Left ventricle myocardium inferior (tissue), 1 donor: ENCODE measurements at regions not wholly inside any gene's neighbourhood (a gene's known extent, or its start where the extent isn't known, plus 50 kb on each side); places are given as distances from the start of the nearest gene placed in this dataset.

ENCODE experiments used
- DNase-seq: peaks from one replicate; pipeline ENCODE4 v3.0.0-alpha.2; 2020
- H3K27ac ChIP-seq: fragments of 200-600 bp; replicated peaks from 2 replicates; pipeline ENCODE4 v1.8.0; 2021
- H3K27me3 ChIP-seq: fragments of 200-600 bp; 2 replicates; pipeline ENCODE4 v1.8.0; 2021; ENCODE audit warnings: low read depth
- H3K36me3 ChIP-seq: fragments of 200-600 bp; 2 replicates; pipeline ENCODE4 v1.8.0; 2021
- H3K4me1 ChIP-seq: fragments of 200-600 bp; 2 replicates; pipeline ENCODE4 v1.8.0; 2021
- H3K4me3 ChIP-seq: fragments of 200-600 bp; 2 replicates; pipeline ENCODE4 v1.8.0; 2021; ENCODE audit warnings: mild to moderate bottlenecking, moderate library complexity
- H3K9me3 ChIP-seq: fragments of 200-600 bp; replicated peaks from 2 replicates; pipeline ENCODE4 v1.8.0; 2021
- CTCF ChIP-seq: fragments of 200-600 bp; IDR thresholded peaks from 2 replicates; pipeline ENCODE4 v1.8.0; 2021; ENCODE audit warnings: antibody characterized with exemption, mild to moderate bottlenecking, borderline replicate concordance
- intact Hi-C: fragments of 100-400 bp; cut with micrococcal nuclease; formaldehyde crosslinking; loops from one replicate; pipeline ENCODE4 v1.11.0; 2022
- donor health status: DM: no; HTN: yes; CAD: no; lungs with severe emphysema.

GRCh38 chr12:114982760-114983159, 298.8 kb upstream of the TBX3 start:
- no peaks in the 10 kb centered on the region for H3K27me3 ChIP-seq
- no peaks in the 10 kb centered on the region for H3K4me1 ChIP-seq
- no peak for DNase-seq
- peaks cover 8% of the 10 kb centered on the region for H3K9me3 ChIP-seq
- no peak overlapping the region for H3K27ac ChIP-seq
- H3K36me3 ChIP-seq, result no peaks in the 10 kb centered on the region
- no peak overlapping the region for H3K4me3 ChIP-seq
- intact Hi-C loops, result no loop called here
- TF ChIP-seq CTCF, result no peak

GRCh38 chr12:114981036-114981435, 297.1 kb upstream of the TBX3 start:
- H3K27me3 ChIP-seq, result no peaks in the 10 kb centered on the region
- no peaks in the 10 kb centered on the region for H3K4me1 ChIP-seq
- intact Hi-C loops, result no loop called here
- no peak overlapping the region for H3K27ac ChIP-seq
- TF ChIP-seq CTCF, result no peak
- no peaks in the 10 kb centered on the region for H3K36me3 ChIP-seq
- H3K4me3 ChIP-seq, result no peak overlapping the region
- no peak for DNase-seq
- peaks cover 8% of the 10 kb centered on the region for H3K9me3 ChIP-seq

DNA sequence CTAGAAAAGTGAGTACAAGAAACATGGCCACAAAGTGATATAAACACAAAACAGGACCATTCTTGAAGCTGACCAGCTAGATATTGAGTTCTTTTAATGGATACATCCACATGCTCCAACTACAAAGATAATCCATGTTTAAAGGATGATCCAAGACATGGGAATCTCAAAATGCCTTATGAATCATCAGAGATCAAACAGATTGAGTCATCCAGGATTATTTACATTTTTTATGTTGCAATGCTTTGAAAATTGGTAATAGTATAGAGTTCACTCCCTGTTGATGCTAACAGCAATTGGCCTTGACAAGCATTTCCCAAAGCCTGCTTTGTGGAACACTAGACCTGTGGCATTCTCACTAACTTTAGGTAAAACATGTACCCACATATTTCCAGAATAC, 293.0 kb upstream of the TBX3 start:
- intact Hi-C loops, result no loop called here
- Histone ChIP-seq H3K27me3 (peaks cover 4% of the 10 kb centered on the region), H3K27ac (no peak overlapping the region), H3K36me3 (no peaks in the 10 kb centered on the region), H3K4me1 (no peaks in the 10 kb centered on the region), H3K9me3 (no peaks in the 10 kb centered on the region), H3K4me3 (no peak overlapping the region)
- TF ChIP-seq CTCF, result no peak
- DNase-seq, result no peak

GRCh38 chr12:114976372-114976771, 292.4 kb upstream of the TBX3 start:
- no peak overlapping the region for H3K27ac ChIP-seq
- intact Hi-C loops, result no loop called here

GRCh38 chr12:114975640-114976310, 291.8 kb upstream of the TBX3 start:
- Histone ChIP-seq H3K27ac (no peak overlapping the region), H3K36me3 (no peaks in the 10 kb centered on the region), H3K27me3 (peaks cover 8% of the 10 kb centered on the region), H3K4me3 (no peak overlapping the region), H3K4me1 (no peaks in the 10 kb centered on the region), H3K9me3 (no peaks in the 10 kb centered on the region)
- DNase-seq, result no peak
- intact Hi-C loops, result no loop called here
- no peak for TF ChIP-seq CTCF

More at GRCh38 chr12:114976372-114976771, 292.4 kb upstream of the TBX3 start:
- peaks cover 4% of the 10 kb centered on the region for H3K27me3 ChIP-seq
- no peak for TF ChIP-seq CTCF
- no peaks in the 10 kb centered on the region for H3K9me3 ChIP-seq
- no peaks in the 10 kb centered on the region for H3K36me3 ChIP-seq
- H3K4me3 ChIP-seq, result no peak overlapping the region
- DNase-seq, result no peak
- no peaks in the 10 kb centered on the region for H3K4me1 ChIP-seq
